Adrenal gland (tissue), 9 donors: ENCODE measurements at regions not wholly inside any gene's neighbourhood (a gene's known extent, or its start where the extent isn't known, plus 50 kb on each side); places are given as distances from the start of the nearest gene placed in this dataset.
"Not testable (repeated sequence)": the region's sequence is repeated elsewhere in the genome, so short reads cannot be mapped to it uniquely, and the experiment has no call there.

ENCODE experiments used
- DNase-seq, 7 donors: peaks; one replicate each; pipeline ENCODE4 v3.0.0-alpha.2; 2019 to 2020
- H3K27ac ChIP-seq, 5 donors: fragments of 200-600 bp; sonication (generic) in 4 of 5; 1 replicate in 3 of 5; 2 replicates in 2 of 5; pipeline versions ENCODE4 v1.5.1 to v1.8.0; 2016 to 2020; ENCODE audit warnings: mild to moderate bottlenecking in 1 of 5
- H3K27me3 ChIP-seq: fragments of 200-600 bp; 2 replicates; pipeline ENCODE4 v1.8.0; 2021
- H3K36me3 ChIP-seq, 2 donors: fragments of 200-600 bp; replicated peaks in 1 of 2; 1 replicate in 1 of 2; 2 replicates in 1 of 2; pipeline versions ENCODE4 v1.5.1 to v1.8.0; 2018 to 2022
- H3K4me1 ChIP-seq, 2 donors: fragments of 200-600 bp; replicated peaks in 1 of 2; 1 replicate in 1 of 2; 2 replicates in 1 of 2; pipeline versions ENCODE4 v1.5.1 to v1.8.0; 2018 to 2021
- H3K4me3 ChIP-seq, 4 donors: fragments of 200-600 bp; sonication (generic) in 3 of 4; one replicate each; pipeline ENCODE4 v1.5.1; 2016 to 2018
- H3K9me3 ChIP-seq, 3 donors: fragments of 200-600 bp; sonication (generic) in 1 of 3; replicated peaks in 1 of 3; 1 replicate in 2 of 3; 2 replicates in 1 of 3; pipeline versions ENCODE4 v1.5.1 to v1.8.0; 2016 to 2021
- CTCF ChIP-seq, 6 experiments: fragments of 450-650 bp in 4 of 6; fragments of 200-600 bp in 2 of 6; sonication (generic) in 1 of 6; IDR thresholded peaks; 1 replicate in 5 of 6; 2 replicates in 1 of 6; pipeline versions ENCODE4 v1.5.1 to v1.8.0; 2016 to 2021; ENCODE audit warnings: antibody characterized with exemption in 6 of 6, mild to moderate bottlenecking in 2 of 6, moderate library complexity in 1 of 6
- POLR2A ChIP-seq, 2 donors: fragments of 450-650 bp; IDR thresholded peaks; one replicate each; pipeline ENCODE4 v1.6.1; 2017; ENCODE audit warnings: antibody characterized with exemption in 2 of 2, mild to moderate bottlenecking in 2 of 2, moderate library complexity in 1 of 2
- WGBS, 4 donors: extraction: QIAGEN DNeasy Blood & Tissue Kit in 2 of 4; methylation state at CpG; one replicate each; pipeline versions ENCODE4 v1.1.5 to v1.1.7; 2013 to 2017; 5-methylcytosine and 5-hydroxymethylcytosine counted together
- intact Hi-C, 2 donors: fragments of 100-400 bp; cut with DNase I; formaldehyde crosslinking; loops; one replicate each; pipeline versions ENCODE4 v1.14.1 to v1.15.0; 2022 to 2023
- donor health status: healthy with polysubstance abuse.
- donor health status: Bipolar disorder and iron deficiency.
- donor health status: DM: yes; HTN: yes; CAD: no.
- donor health status: DM: no; HTN: no; CAD: no.
- donor health status: DM: no; HTN: no; CAD: no.

- Histone ChIP-seq H3K27me3 (no peaks in the 10 kb centered on the region), H3K4me1 (no peaks in the 10 kb centered on the region), H3K9me3 (no peaks in the 10 kb centered on the region), H3K4me3 (no peak overlapping the region), H3K27ac (no peak overlapping the region), H3K36me3 (no peaks in the 10 kb centered on the region)
- intact Hi-C loops: no loop called here
- TF ChIP-seq POLR2A (IDR thresholded peaks at IDR 0.05): no peak
- no peak for TF ChIP-seq CTCF (IDR thresholded peaks at IDR 0.05)
- WGBS, 4 donors: 52 to 65% (median 57%) methylated on average over 3 to 5 of the region's 5 CpGs
- no peak for DNase-seq
These were observed 173.5 kb upstream of the ETV3 start for GRCh38 chr1:157311730-157312081.

GRCh38 chr1:157310805-157311729 lies 172.9 kb upstream of the ETV3 start:
- H3K36me3 ChIP-seq, H3K27ac ChIP-seq, H3K4me1 ChIP-seq, DNase-seq, H3K4me3 ChIP-seq, intact Hi-C loops, H3K9me3 ChIP-seq, H3K27me3 ChIP-seq: not testable (repeated sequence)
- WGBS, 4 donors: 16 to 36% (median 25%) methylated on average over 5 to 6 of the region's 6 CpGs

GRCh38 chr1:157310401-157310800 lies 172.2 kb upstream of the ETV3 start:
- H3K4me1 ChIP-seq: no peaks in the 10 kb centered on the region
- 38 to 52% (median 47%) methylated on average over 5 of the region's 5 CpGs for WGBS, 4 donors
- no peaks in the 10 kb centered on the region for H3K27me3 ChIP-seq
- H3K4me3 ChIP-seq: no peak overlapping the region
- no peak for TF ChIP-seq CTCF (IDR thresholded peaks at IDR 0.05)
- no peak for TF ChIP-seq POLR2A (IDR thresholded peaks at IDR 0.05)
- no peaks in the 10 kb centered on the region for H3K36me3 ChIP-seq
- no peak for DNase-seq
- no peaks in the 10 kb centered on the region for H3K9me3 ChIP-seq
- H3K27ac ChIP-seq: no peak overlapping the region
- intact Hi-C loops: no loop called here

GRCh38 chr1:157307491-157307890 lies 169.3 kb upstream of the ETV3 start:
- H3K4me3 ChIP-seq: no peak overlapping the region
- H3K27me3 ChIP-seq: no peaks in the 10 kb centered on the region
- no peak for DNase-seq
- 25 to 53% (median 39%) methylated on average over 1 of the region's 1 CpG for WGBS, 4 donors
- H3K9me3 ChIP-seq: no peaks in the 10 kb centered on the region
- TF ChIP-seq POLR2A (IDR thresholded peaks at IDR 0.05): no peak
- no peak for TF ChIP-seq CTCF (IDR thresholded peaks at IDR 0.05)
- no peak overlapping the region for H3K27ac ChIP-seq
- intact Hi-C loops: no loop called here
- H3K4me1 ChIP-seq: no peaks in the 10 kb centered on the region
- H3K36me3 ChIP-seq: no peaks in the 10 kb centered on the region

GRCh38 chr1:157306896-157307295 lies 168.7 kb upstream of the ETV3 start:
- no peak for DNase-seq
- Histone ChIP-seq H3K9me3 (no peaks in the 10 kb centered on the region), H3K27ac (no peak overlapping the region), H3K4me1 (no peaks in the 10 kb centered on the region), H3K27me3 (no peaks in the 10 kb centered on the region), H3K4me3 (no peak overlapping the region), H3K36me3 (no peaks in the 10 kb centered on the region)
- intact Hi-C loops: no loop called here
- WGBS, 4 donors: 48 to 80% (median 72%) methylated on average over 3 of the region's 3 CpGs
- no peak for TF ChIP-seq CTCF (IDR thresholded peaks at IDR 0.05)
- no peak for TF ChIP-seq POLR2A (IDR thresholded peaks at IDR 0.05)
